ENCODE measurements at regions not wholly inside any gene's neighbourhood (a gene's known extent, or its start where the extent isn't known, plus 50 kb on each side); places are given as distances from the start of the nearest gene placed in this dataset.

DNA sequence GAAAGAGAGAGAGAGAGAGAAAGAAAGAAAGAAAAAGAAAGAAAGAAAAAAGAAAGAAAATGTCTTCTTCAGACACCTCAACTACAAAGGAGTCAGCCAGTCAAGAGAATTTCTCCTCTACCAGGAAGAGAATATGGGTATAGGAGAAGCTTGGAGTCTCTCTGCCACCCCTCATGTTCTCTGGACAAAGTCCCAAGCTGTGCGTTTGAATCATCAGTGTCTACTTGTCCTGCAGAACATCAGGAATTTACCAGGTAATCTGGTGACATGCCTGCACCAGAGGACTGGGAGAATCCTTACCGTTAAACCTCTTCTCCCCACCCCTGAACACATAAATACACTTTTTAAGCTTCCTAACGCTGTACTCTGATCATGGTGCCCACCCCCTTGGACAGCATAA, 119.5 kb downstream of the TM9SF2 start:
- TF ChIP-seq, protein P1, sequence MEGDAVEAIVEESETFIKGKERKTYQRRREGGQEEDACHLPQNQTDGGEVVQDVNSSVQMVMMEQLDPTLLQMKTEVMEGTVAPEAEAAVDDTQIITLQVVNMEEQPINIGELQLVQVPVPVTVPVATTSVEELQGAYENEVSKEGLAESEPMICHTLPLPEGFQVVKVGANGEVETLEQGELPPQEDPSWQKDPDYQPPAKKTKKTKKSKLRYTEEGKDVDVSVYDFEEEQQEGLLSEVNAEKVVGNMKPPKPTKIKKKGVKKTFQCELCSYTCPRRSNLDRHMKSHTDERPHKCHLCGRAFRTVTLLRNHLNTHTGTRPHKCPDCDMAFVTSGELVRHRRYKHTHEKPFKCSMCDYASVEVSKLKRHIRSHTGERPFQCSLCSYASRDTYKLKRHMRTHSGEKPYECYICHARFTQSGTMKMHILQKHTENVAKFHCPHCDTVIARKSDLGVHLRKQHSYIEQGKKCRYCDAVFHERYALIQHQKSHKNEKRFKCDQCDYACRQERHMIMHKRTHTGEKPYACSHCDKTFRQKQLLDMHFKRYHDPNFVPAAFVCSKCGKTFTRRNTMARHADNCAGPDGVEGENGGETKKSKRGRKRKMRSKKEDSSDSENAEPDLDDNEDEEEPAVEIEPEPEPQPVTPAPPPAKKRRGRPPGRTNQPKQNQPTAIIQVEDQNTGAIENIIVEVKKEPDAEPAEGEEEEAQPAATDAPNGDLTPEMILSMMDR (IDR thresholded peaks at IDR 0.05) = no peak
- TF ChIP-seq CREM (CRISPR knock-in tag; IDR thresholded peaks at IDR 0.05) = no peak
- no peak for TF ChIP-seq FOXK1 (CRISPR knock-in tag; IDR thresholded peaks at IDR 0.05)
- no peak for TF ChIP-seq ZNF263 (CRISPR knock-in tag; IDR thresholded peaks at IDR 0.05; ENCODE audit: low read depth)
- no peak for TF ChIP-seq CBFB (CRISPR knock-in tag; IDR thresholded peaks at IDR 0.05; ENCODE audit: low read depth)
- TF ChIP-seq, protein P2, sequence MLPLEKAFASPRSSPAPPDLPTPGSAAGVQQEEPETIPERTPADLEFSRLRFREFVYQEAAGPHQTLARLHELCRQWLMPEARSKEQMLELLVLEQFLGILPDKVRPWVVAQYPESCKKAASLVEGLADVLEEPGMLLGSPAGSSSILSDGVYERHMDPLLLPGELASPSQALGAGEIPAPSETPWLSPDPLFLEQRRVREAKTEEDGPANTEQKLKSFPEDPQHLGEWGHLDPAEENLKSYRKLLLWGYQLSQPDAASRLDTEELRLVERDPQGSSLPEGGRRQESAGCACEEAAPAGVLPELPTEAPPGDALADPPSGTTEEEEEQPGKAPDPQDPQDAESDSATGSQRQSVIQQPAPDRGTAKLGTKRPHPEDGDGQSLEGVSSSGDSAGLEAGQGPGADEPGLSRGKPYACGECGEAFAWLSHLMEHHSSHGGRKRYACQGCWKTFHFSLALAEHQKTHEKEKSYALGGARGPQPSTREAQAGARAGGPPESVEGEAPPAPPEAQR (CRISPR knock-in tag; IDR thresholded peaks at IDR 0.05) = no peak
